SK-N-SH treated with all-trans-retinoic acid at 6 μM for 48 hours (cell line): ENCODE measurements at regions not wholly inside any gene's neighbourhood (a gene's known extent, or its start where the extent isn't known, plus 50 kb on each side); places are given as distances from the start of the nearest gene placed in this dataset.

ENCODE experiments used
- ATAC-seq: fragments of 200-7000 bp; cut with Tn5 transposase; 3 replicates; pipeline ENCODE4 v1.9.1; 2020; ENCODE audit warnings: mild to moderate bottlenecking, moderate library complexity
- BACH2 ChIP-seq: fragments of 250-450 bp; sonication (Bioruptor Pico); IDR thresholded peaks from 2 replicates; pipeline ENCODE4 v1.9.0; 2021; ENCODE audit warnings: mild to moderate bottlenecking, borderline replicate concordance
- CREB5 ChIP-seq: fragments of 250-450 bp; sonication (Bioruptor Pico); IDR thresholded peaks from 2 replicates; pipeline ENCODE4 v1.5.1; 2020; ENCODE audit warnings: low read depth, mild to moderate bottlenecking, moderate library complexity
- CSDC2 ChIP-seq: fragments of 250-450 bp; sonication (Bioruptor Pico); IDR thresholded peaks from 2 replicates; pipeline ENCODE4 v1.5.0; 2020; ENCODE audit warnings: mild to moderate bottlenecking, moderate library complexity
- CSRNP3 ChIP-seq: fragments of 250-450 bp; sonication (Bioruptor Pico); IDR thresholded peaks from 2 replicates; pipeline ENCODE4 v1.5.1; 2021; ENCODE audit warnings: mild to moderate bottlenecking, moderate library complexity
- ESRRG ChIP-seq: fragments of 250-450 bp; sonication (Bioruptor Pico); IDR thresholded peaks from 2 replicates; pipeline ENCODE4 v1.6.1; 2021; ENCODE audit warnings: mild to moderate bottlenecking
- GLIS3 ChIP-seq: fragments of 250-450 bp; sonication (Bioruptor Pico); IDR thresholded peaks from 2 replicates; pipeline ENCODE4 v1.5.0; 2020; ENCODE audit warnings: mild to moderate bottlenecking, moderate library complexity
- OSR1 ChIP-seq: fragments of 250-450 bp; sonication (Bioruptor Pico); IDR thresholded peaks from 2 replicates; pipeline ENCODE4 v1.8.0; 2022; ENCODE audit warnings: moderate library complexity, mild to moderate bottlenecking, inconsistent platforms
- PATZ1 ChIP-seq: fragments of 250-450 bp; sonication (Bioruptor Pico); IDR thresholded peaks from 2 replicates; pipeline ENCODE4 v1.8.0; 2020; ENCODE audit warnings: mild to moderate bottlenecking, moderate library complexity, borderline replicate concordance
- POU6F1 ChIP-seq: fragments of 250-450 bp; sonication (Bioruptor Pico); IDR thresholded peaks from 2 replicates; pipeline ENCODE4 v1.8.0; 2021; ENCODE audit warnings: low read depth, mild to moderate bottlenecking, moderate library complexity, borderline replicate concordance
- PPARA ChIP-seq: fragments of 250-450 bp; sonication (Bioruptor Pico); IDR thresholded peaks from 2 replicates; pipeline ENCODE4 v1.5.0; 2020; ENCODE audit warnings: mild to moderate bottlenecking, borderline replicate concordance
- RARB ChIP-seq: fragments of 250-450 bp; sonication (Bioruptor Pico); IDR thresholded peaks from 2 replicates; pipeline ENCODE4 v1.8.0; 2021; ENCODE audit warnings: mild to moderate bottlenecking, moderate library complexity
- SNAI2 ChIP-seq: fragments of 250-450 bp; sonication (Bioruptor Pico); IDR thresholded peaks from 2 replicates; pipeline ENCODE4 v1.5.0; 2020; ENCODE audit warnings: mild to moderate bottlenecking, moderate library complexity
- TCF4 ChIP-seq: fragments of 250-450 bp; sonication (Bioruptor Pico); IDR thresholded peaks from 2 replicates; pipeline ENCODE4 v1.8.0; 2021; ENCODE audit warnings: mild to moderate bottlenecking, moderate library complexity, borderline replicate concordance
- TOX ChIP-seq: fragments of 250-450 bp; sonication (Bioruptor Pico); IDR thresholded peaks from 2 replicates; pipeline ENCODE4 v1.8.0; 2021; ENCODE audit warnings: mild to moderate bottlenecking, moderate library complexity, borderline replicate concordance
- TSHZ2 ChIP-seq: fragments of 250-450 bp; sonication (Bioruptor Pico); IDR thresholded peaks from 2 replicates; pipeline ENCODE4 v1.5.0; 2020; ENCODE audit warnings: mild to moderate bottlenecking, moderate library complexity
- ZC3H10 ChIP-seq: fragments of 250-450 bp; sonication (Bioruptor Pico); IDR thresholded peaks from 2 replicates; pipeline ENCODE4 v1.5.1; 2021; ENCODE audit warnings: mild to moderate bottlenecking, moderate library complexity
- ZFP3 ChIP-seq: fragments of 250-450 bp; sonication (Bioruptor Pico); IDR thresholded peaks from 2 replicates; pipeline ENCODE4 v1.5.0; 2020; ENCODE audit warnings: mild to moderate bottlenecking, moderate library complexity
- ZFP30 ChIP-seq: fragments of 450-650 bp; formaldehyde crosslinking; IDR thresholded peaks from 2 replicates; pipeline ENCODE4 v1.5.0; 2022; ENCODE audit warnings: mild to moderate bottlenecking, moderate library complexity
- ZNF565 ChIP-seq: fragments of 450-650 bp; formaldehyde crosslinking; conservative IDR thresholded peaks from 2 replicates; pipeline ENCODE4 v1.5.0; 2020; ENCODE audit warnings: low read depth, mild to moderate bottlenecking, moderate library complexity
- ZNF70 ChIP-seq: fragments of 450-650 bp; formaldehyde crosslinking; IDR thresholded peaks from 2 replicates; pipeline ENCODE4 v1.5.0; 2020; ENCODE audit warnings: mild to moderate bottlenecking, moderate library complexity
- ZNF8 ChIP-seq: fragments of 450-650 bp; formaldehyde crosslinking; IDR thresholded peaks from 2 replicates; pipeline ENCODE4 v1.5.0; 2020; ENCODE audit warnings: mild to moderate bottlenecking, moderate library complexity

GRCh38 chr5:159453209-159453608, 122.9 kb upstream of the IL12B start (continued):
- no peak for TF ChIP-seq CSRNP3 (CRISPR knock-in tag)
- TF ChIP-seq PATZ1 (CRISPR knock-in tag): no peak
- no peak for TF ChIP-seq ESRRG (CRISPR knock-in tag)

- no peak; the same call in 2 of the 3 replicates for ATAC-seq
- TF ChIP-seq ZNF70 (no peak), TOX (CRISPR knock-in tag) (no peak), TSHZ2 (no peak), POU6F1 (no peak), ZC3H10 (no peak), CSDC2 (CRISPR knock-in tag) (no peak), BACH2 (CRISPR knock-in tag) (no peak), ESRRG (CRISPR knock-in tag) (no peak), CREB5 (no peak), OSR1 (CRISPR knock-in tag) (no peak)
These were observed 126.0 kb upstream of the IL12B start for GRCh38 chr5:159456261-159456660.

- TF ChIP-seq POU6F1 (no peak), ZNF8 (no peak), CREB5 (no peak), RARB (CRISPR knock-in tag) (no peak), CSDC2 (CRISPR knock-in tag) (no peak), TCF4 (CRISPR knock-in tag) (no peak), ZFP3 (CRISPR knock-in tag) (no peak), SNAI2 (no peak), PATZ1 (CRISPR knock-in tag) (no peak), ZNF565 (CRISPR knock-in tag) (no peak), ZC3H10 (no peak), PPARA (CRISPR knock-in tag) (no peak), BACH2 (CRISPR knock-in tag) (no peak), CSRNP3 (CRISPR knock-in tag) (no peak), ZFP30 (CRISPR knock-in tag) (no peak), OSR1 (CRISPR knock-in tag) (no peak), GLIS3 (CRISPR knock-in tag) (no peak), TOX (CRISPR knock-in tag) (no peak)
- ATAC-seq: peak; percentile 75
These were observed 126.6 kb upstream of the IL12B start for GRCh38 chr5:159456722-159457465.
